ENCODE measurements at regions not wholly inside any gene's neighbourhood (a gene's known extent, or its start where the extent isn't known, plus 50 kb on each side); places are given as distances from the start of the nearest gene placed in this dataset.

- TF ChIP-seq, protein P1, sequence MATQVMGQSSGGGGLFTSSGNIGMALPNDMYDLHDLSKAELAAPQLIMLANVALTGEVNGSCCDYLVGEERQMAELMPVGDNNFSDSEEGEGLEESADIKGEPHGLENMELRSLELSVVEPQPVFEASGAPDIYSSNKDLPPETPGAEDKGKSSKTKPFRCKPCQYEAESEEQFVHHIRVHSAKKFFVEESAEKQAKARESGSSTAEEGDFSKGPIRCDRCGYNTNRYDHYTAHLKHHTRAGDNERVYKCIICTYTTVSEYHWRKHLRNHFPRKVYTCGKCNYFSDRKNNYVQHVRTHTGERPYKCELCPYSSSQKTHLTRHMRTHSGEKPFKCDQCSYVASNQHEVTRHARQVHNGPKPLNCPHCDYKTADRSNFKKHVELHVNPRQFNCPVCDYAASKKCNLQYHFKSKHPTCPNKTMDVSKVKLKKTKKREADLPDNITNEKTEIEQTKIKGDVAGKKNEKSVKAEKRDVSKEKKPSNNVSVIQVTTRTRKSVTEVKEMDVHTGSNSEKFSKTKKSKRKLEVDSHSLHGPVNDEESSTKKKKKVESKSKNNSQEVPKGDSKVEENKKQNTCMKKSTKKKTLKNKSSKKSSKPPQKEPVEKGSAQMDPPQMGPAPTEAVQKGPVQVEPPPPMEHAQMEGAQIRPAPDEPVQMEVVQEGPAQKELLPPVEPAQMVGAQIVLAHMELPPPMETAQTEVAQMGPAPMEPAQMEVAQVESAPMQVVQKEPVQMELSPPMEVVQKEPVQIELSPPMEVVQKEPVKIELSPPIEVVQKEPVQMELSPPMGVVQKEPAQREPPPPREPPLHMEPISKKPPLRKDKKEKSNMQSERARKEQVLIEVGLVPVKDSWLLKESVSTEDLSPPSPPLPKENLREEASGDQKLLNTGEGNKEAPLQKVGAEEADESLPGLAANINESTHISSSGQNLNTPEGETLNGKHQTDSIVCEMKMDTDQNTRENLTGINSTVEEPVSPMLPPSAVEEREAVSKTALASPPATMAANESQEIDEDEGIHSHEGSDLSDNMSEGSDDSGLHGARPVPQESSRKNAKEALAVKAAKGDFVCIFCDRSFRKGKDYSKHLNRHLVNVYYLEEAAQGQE (IDR thresholded peaks at IDR 0.05; ENCODE audit: insufficient read depth in 1 of 2, low read depth in 2 of 2, low read length in 2 of 2) = no peak
- TF ChIP-seq TAF1 (IDR thresholded peaks at IDR 0.05; ENCODE audit: borderline replicate concordance, insufficient read depth, low read length) = no peak
- no peak for TF ChIP-seq POLR2AphosphoS5 (IDR thresholded peaks at IDR 0.05; ENCODE audit: low read depth, low read length)
Measured at GRCh38 chr13:39893808-39894207, 238.3 kb downstream of the COG6 start.

Data from PFSK-1 (cell line).